HG03354 (cell line): ENCODE measurements at regions not wholly inside any gene's neighbourhood (a gene's known extent, or its start where the extent isn't known, plus 50 kb on each side); places are given as distances from the start of the nearest gene placed in this dataset.

Experiments used
- ATAC-seq: cut with Tn5 transposase; IDR thresholded peaks from one replicate; pipeline ENCODE4 v1.9.1; 2021; ENCODE audit warnings: mild to moderate bottlenecking; ENCODE audit not compliant: unreplicated experiment, poor library complexity, severe bottlenecking

DNA sequence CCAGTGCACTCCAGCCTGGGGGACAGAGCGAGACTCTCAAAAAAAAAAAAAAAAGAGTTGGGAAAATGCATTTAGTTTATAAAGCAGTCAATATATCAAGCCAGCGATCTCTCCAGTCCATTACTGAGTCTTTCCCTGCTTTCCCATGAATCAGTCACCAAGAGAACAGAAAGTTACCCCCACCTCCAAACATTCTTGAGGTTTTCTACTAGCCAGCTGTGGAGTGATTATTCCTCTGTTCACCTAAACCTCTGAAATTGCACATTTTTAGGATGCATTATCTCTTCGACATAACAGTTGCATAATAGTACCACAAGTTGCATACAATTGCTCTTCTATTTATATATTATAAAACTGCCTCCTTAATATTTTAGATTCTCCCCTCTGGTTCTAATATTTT, 134.8 kb upstream of the DIO3 start:
- no peak for ATAC-seq

DNA sequence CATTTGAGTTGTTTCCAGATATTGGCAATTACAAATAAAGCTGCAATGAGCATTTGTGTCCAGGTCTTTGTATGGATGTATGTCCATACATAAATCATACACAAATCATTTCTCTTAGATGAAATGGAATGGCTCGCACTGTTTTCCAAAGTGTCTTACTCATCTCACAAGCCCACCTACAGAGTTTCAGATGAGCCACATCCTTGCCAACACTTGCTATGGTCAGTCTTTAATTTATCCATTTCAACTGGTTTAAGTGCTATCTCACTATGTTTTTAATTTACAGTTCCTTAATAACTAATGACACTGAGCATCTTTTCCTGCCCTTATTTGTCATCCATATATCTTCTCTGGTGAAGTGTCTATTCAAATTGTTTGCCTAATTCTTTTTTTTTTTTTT, 132.9 kb upstream of the DIO3 start:
- no peak for ATAC-seq

DNA sequence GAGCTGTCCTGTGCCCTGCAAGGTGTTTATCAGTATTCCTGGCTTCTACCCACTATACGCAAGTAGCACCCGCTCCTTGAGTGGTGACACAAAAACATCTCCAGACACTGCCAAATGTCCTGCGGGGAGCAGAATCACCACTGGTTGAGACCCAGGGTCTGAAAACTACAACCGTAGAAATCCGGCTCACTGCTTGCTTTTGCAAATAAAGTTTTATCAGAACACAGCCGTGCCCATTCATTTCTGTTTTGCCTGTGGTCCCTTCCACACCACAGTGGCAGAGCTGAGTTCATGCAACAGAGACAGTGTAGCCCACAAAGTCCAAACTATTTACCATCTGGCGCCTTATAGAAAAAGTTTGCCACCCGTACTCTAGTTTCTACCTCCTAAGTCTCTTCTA, 125.7 kb upstream of the DIO3 start:
- no peak for ATAC-seq

DNA sequence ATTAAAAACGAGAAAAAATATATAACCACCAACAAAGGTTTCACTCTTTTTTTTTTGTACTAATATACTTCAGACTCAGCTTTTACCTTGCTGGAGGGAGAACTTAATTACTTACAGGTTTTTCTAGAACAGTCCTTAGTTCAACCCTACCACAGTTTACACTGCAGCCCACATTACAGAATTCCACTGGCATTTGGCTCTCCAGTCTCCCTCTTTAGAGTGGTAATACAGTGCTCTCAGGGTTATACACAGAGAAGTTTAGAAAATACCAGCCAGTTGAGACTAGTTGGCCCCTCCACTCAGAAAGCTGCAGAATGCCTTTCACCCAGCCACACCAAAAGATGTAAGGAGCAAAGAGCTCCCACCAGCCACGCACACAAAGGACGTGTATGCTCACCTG, 122.3 kb upstream of the DIO3 start:
- no peak for ATAC-seq

DNA sequence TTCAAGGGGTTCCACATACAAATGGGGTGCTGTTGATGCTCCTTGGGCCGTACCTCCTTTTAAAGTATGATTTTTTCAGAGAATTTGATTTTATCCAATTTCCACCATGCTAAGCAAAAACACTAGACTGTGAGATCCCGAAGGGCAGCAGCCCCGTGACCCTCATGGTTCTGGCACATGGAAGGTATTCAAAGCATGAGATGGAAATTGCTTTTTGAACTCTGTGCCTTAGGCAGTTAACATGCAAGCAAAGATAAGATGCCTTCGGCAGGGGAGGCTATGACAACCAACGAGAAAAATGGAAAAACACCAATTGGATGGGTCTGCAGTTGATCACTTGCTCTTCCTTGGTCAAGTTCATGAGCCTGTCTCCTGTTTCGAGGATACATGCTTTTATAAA, 120.8 kb upstream of the DIO3 start:
- no peak for ATAC-seq

DNA sequence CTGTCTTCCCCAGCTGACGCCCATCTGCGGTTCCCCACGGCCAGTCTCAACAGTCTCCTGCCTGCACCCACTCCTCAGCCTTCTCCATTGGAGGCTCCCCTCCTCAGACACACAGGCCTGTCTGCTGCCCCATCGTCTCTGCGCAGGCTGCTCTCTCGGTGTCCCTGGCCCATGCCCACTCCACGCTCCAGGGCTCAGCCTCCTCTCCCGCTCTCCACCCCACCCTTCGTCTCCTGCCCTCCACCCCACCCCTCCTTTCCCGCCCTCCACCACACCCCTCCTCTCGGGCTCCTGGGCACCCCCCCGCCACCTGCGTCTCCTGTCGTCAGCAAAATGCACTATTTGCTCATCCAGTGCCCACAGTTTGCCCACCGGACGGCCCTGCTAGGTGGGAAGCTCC, 119.6 kb upstream of the DIO3 start:
- no peak for ATAC-seq

DNA sequence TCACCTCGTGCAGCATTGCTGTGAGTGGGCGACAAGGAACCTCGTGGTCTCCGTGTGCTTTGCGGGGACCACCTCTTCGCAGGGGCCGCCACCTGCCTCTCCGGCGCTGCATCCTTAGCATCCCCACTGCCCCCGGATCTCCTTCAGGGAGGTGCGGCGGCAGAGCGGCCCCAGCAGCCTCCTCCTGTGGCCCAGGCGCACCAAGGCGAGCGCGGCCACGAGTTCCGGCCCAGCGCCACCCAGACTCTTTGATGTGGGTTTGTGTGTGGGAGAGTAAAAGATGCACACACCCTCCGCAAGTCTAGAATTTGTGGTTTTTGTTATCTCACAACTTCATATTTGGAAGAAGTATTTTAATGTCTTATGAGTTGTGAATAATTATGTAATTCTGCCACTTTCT, 118.8 kb upstream of the DIO3 start:
- ATAC-seq = no peak

DNA sequence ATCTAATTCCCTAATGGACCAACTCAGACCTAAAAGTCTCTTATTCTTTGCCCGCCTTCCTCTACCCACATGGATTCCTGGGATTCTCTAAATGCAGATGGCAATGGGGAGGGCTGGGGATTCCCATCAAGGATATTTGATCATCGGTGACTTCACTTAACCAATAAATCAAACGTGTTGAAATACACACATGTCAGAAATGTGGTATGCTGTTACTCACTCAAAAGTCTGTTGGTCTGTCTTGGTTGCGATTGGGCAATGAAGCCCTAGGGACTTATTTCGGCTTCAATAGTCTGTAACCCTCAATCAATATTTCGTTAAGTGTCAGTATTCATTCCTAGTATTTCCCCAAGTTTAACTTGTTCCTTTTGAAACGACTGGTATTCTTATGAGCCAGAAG, 117.2 kb upstream of the DIO3 start:
- no peak for ATAC-seq

DNA sequence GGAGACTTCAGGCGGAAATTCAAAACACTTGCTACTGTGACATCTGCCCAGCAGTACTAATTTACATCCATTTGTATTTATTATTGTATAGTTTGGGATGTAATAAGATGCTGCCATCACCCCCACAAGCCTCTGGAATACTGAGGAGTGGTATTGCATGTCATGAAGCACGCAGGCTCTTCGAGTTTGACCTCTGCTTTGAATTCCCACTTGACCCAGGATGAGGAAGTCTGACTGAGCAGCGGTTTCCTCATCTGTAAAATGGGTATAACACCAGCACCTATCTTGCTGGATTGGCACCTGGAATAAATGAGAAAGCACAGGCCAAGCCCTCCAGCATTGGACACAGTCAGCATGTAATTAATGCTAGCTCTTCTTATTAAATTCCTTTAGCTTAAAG, 116.0 kb upstream of the DIO3 start:
- no peak for ATAC-seq

DNA sequence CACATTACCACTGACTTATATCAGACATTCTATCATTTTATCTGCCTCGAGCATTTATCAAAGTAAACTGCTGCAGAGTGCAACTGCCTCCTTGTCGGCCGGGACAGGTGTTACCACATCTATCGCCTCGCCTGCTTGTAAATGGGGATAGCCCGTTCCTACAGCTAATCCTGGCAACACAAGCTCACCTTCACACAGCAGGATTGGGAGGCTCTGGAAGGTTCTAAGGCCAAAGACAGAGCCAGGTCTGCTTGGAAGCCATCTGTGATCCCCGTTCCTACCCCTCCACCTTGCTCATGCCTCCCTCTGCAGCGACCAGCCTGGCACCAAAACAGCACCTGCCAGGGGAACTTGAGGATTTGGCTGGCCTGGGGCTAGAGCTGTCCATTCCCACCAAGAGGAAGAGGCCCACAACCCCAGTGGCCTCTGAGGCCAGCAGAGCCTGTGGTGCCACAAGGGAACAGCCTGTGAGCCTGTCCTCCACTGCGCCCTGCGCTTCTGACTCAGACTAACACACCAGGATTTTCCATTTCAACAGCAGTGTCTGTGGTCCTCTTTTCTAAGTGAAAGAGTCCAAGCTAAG, 114.8 kb upstream of the DIO3 start:
- ATAC-seq = no peak

DNA sequence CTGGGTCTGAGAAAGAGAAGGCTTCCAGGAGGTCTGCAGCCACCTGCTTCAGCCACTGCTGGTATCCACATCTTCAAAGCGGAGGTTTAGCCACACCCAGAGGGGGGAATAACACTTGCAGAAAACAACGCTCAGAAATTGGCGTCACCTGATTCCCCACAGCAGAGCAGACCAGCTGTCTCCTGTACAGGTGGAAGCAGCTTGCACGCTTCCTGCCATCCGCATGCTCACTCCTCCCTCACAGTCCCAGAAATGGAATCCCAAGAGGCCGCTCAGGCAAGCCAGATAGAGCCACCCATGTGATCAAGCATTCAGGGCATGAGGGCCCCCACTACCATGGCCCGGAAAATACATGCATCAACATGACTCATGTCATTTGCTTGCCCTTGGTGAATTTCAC, 112.2 kb upstream of the DIO3 start:
- no peak for ATAC-seq

DNA sequence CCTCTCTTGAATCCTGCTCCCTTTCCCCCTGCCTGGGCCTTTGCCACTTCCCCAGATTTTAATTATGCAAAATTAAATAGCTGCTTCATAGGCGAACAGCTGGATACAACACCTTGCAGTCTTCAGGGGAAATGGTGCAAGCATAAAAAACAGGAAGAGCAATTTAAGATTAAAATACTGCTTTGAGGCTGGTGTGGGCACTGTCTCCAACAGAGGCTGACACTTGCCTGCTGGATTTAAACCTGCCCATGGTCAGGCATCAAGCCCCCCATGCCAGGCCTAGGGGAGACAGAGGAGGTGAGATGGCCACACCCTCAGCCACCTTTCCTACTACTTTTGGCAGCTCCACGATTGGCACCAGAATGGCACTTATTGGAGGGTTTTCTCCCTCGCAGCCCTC, 110.1 kb upstream of the DIO3 start:
- no peak for ATAC-seq

DNA sequence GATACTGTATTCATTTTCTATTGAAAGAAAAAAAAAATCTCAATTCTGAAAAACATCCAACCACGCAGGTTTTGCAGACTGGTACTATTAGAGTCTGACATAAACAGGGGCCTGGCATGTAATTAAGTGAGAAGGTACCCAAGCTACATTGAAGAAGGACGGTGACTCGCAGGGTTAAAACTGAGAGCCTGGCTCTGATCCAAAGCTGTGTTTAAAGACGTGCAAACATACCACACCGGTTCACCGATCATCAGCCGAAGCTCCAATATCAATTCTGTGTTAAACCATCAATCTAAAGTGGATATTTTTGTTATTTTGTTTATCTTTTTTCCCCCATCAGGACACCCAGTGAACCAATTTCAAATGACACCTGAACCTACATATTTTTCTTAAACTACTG, 108.1 kb upstream of the DIO3 start:
- no peak for ATAC-seq

DNA sequence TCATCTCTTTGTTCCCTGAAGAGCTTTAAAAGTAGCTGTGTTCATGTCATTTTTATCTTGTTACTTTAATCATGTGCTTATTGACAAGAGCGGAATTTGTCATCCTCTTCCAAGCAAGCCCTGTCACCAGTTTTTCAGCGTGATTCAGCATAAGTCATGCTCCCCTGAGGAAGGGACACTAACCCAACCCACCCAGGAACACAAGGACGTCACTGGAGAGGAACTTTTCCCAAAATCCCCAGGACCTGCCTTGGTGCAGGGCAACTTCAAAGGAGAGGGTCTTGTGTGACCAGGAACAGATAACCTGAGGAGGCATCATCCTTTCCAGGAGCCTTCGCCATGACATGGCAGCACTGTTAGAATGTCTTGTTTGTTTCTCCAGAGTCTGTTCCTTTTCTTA, 107.1 kb upstream of the DIO3 start:
- ATAC-seq = no peak

DNA sequence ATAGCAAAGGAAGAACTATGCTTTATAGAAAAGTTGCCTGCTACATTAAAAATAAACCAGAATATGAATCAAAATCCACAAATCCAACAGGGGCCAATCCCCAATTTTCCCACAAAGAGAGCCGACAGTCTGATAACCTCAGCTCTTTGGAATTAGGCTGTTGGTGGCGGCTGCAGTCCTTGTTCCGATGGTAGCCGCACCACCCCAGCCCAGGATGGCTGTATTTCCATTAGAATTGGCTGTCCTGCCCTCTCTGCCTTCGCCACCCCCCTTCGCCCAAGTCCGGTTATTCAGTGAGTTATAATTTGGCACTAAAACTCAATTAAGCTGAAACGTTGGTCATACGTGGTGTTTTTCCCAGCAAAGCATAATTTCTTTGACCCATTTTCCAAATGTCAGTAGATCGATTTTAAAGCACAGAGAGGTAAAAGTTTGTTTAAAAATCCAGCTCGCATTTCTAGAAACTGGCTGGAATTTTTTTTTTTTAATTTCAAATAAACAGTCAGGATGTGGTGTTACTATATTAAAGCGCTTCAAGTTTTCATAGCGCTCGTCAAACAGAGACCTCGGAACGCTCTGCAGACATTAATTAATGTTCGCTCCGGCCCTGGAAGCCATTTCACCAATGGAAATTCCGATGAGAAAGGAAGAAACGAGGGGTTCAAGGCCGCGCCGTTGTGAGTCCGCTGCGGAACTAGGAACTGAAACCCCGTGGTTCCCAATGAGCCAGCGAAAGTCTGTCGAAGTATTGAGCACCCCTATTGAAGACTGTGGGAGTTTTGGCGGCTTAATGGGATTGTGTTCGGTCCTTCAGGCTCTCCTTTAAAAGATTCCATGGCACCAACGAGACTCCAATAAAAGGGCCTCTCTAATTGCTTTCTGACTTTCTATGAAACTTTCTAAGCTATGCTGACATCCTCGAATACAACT, 104.8 kb upstream of the DIO3 start:
- no peak for ATAC-seq

DNA sequence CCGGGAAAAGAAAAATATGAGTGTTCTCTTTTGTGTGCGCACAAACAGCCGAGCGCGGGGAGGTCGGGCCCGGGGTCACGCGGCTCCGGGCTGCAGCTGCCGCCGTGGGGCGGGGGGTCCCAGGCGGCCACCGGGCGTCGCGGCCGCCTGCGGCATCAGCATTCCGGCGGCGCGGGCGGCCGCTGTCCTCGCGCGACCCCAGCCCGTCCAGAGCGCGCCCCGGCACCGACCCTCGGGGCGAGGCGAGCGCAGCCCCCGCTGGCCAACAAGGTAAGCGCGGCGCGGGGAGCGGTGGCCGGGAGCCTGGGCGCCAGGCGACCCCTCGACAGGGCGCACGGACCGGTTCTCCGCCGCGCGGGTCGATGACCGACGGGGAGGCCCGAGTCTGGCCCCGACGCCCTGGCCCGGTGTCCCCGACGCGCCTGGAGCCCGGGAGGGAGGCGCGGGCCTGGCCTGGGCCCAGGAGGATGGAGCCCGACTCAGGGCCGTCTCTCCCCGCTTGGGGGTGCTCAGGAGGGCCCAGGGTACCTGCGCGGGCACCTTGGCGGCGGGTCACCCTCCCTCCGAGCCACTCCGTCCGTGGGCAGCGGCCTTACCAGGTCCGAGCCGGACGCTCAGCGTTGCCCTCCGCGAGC, 103.9 kb upstream of the DIO3 start:
- no peak for ATAC-seq

DNA sequence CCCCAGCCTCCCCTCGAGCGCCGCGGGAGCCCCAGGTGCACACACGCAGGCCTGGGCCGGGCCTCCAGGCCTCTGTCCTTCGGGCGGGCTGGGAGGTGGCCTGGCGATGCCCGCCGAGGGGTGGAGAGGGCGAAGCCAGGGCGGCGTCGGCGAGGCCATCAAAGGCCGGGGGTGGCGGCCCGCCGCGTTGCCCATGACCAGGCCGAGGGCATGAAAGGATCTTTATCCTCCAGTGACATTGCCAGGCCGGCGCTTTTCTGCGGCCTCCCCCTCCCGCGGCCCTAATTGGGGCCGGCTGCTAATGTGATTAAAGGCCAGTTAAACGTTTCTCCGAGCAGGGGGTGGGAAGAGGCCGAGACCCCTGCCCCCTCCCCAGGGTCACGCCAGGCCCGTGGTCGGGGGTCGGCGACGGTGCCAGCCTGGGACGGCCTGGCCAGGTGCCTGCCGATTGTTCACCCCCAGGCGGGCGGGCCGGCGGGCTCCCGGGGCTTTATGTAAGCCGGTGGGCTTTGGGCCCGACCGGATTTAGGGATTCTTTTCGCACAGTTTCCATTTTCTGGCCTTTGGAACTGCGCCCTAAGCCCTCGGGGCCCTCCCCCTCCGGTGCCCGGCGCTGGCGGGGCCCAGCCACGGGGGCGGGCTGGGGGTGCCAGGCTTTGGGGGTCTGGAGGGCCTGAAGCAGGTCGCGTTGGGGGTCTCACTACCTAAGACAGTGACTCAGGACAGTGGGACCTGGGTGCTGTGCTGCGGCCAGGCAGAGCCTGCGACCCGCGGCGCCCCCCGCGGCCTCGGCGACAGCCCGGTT, 103.2 kb upstream of the DIO3 start:
- ATAC-seq = no peak

DNA sequence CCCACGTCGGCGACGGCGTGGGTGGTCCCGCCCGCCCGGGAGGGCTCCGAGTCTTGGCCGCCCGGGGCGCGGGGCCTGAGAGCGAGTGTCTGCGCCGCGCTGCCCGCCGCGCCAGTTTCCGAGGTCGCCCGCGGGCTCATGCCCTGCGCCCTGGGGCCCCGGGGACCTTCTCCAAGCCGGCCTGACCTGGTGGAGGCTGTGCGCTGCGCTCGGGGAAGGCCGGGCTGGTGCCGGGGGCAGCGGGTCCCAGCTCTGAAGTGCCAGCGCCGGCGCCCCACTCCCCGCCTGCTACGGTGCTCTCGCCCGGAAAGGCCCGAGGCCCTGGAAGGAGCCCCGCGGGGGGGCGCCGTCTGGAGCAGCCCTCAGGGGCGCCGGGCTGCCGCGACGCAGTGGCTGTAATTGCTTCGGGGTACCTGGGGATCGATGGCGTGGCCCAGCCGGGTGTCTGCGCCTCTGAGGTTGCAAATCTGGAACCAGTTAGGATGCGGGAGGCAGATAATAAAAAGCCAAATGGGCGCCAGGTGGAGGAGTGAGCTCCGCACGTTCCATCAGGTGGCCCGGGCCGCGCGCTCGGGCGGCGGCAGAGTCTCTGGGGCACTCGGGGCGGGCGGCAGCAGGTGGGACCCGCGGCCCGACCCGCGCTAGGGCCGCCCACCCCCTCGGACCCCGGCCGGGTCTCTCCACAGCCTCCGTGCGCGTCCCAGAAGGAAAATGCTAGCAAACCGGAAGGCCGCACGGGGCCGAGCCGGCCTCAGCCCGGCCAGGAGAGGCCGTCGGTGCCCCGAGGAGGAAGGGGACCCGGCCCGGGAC, 102.3 kb upstream of the DIO3 start:
- ATAC-seq = no peak

DNA sequence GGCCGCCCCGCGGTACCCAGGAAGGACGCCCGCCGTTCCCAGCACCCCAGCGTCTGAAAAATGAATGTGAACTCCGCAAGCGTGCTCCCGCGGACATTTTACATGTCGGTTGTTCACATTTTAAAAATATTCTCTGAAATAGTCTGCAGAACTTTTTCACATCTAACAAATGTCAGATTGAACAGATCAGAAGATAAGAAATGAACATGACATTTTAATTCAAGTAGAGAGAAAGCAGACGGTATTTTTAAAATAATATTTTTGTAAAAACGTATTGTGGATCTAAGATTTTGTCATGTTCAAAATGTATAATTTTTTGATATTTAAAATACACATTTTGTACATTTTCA, 101.8 kb upstream of the DIO3 start:
- no peak for ATAC-seq

DNA sequence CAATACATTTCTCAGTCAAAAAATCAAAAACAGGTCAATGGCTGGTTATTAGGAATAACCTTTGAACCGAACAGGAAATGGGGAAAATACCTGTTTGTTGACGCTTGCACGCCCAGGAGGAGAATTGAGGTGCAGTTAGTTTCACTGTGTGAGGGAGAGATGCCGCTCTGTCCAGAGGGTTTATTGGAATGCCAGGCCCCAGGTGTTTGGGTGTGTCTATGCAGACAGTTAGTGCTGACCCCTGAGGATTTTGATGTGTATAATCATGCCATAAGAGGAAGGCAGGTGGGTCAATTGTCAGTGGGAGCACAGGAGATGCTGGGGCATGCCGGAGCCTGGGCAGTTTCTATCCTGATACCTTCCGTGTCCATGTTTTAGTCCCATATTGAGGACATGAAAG, 100.8 kb upstream of the DIO3 start:
- ATAC-seq = no peak
